ENCODE measurements at regions not wholly inside any gene's neighbourhood (a gene's known extent, or its start where the extent isn't known, plus 50 kb on each side); places are given as distances from the start of the nearest gene placed in this dataset.

GRCh38 chr11:56922421-56922820 lies 66.3 kb upstream of the OR5AK2 start:
- TF ChIP-seq NR3C1 (CRISPR knock-in tag; conservative IDR thresholded peaks at IDR 0.05; ENCODE audit: low read depth) (no peak), USF2 (CRISPR knock-in tag; IDR thresholded peaks at IDR 0.05) (no peak), GTF2I (CRISPR knock-in tag; conservative IDR thresholded peaks at IDR 0.05) (no peak)
- TF ChIP-seq, protein P1, sequence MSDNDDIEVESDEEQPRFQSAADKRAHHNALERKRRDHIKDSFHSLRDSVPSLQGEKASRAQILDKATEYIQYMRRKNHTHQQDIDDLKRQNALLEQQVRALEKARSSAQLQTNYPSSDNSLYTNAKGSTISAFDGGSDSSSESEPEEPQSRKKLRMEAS (CRISPR knock-in tag; IDR thresholded peaks at IDR 0.05): no peak
